AG04450 (cell line): ENCODE measurements at regions not wholly inside any gene's neighbourhood (a gene's known extent, or its start where the extent isn't known, plus 50 kb on each side); places are given as distances from the start of the nearest gene placed in this dataset.
A peak's percentile ranks its signal among the peaks of the same experiment; 100 is the strongest.
"Not testable (repeated sequence)": the region's sequence is repeated elsewhere in the genome, so short reads cannot be mapped to it uniquely, and the experiment has no call there.

ENCODE experiments used
- CTCF ChIA-PET: fragments of 300-600, 350-600 bp; formaldehyde crosslinking; extraction: SDS; loops from one replicate; lab custom pipeline; 2022; ENCODE audit warnings: antibody characterized with exemption, inconsistent platforms; lab: Charles Lee
- POLR2A ChIA-PET: fragments of 350-600 bp; formaldehyde crosslinking; extraction: SDS; loops from one replicate; lab custom pipeline; 2021; ENCODE audit warnings: antibody characterized with exemption, inconsistent platforms; lab: Yijun Ruan, JAX
- DNase-seq: peaks from one replicate; pipeline ENCODE4 v3.0.0-alpha.2; 2011; ENCODE audit warnings: low read depth, low spot score
- H3K27ac ChIP-seq: one replicate; pipeline ENCODE4 v1.5.1; 2012; ENCODE audit warnings: low read depth, low read length, control low read depth
- H3K27me3 ChIP-seq: one replicate; pipeline ENCODE4 v1.6.0; 2012; ENCODE audit warnings: low read length; ENCODE audit not compliant: control insufficient read depth, insufficient read depth
- H3K4me3 ChIP-seq: 2 replicates; pipeline ENCODE4 v1.5.1; 2011; ENCODE audit warnings: mild to moderate bottlenecking, low read depth, low read length, control low read depth
- H3K9me3 ChIP-seq: 2 replicates; pipeline ENCODE4 v1.5.1; 2012; ENCODE audit warnings: low read length; ENCODE audit not compliant: control insufficient read depth, insufficient read depth
- TF ChIP-seq, protein P1 (sequence below): IDR thresholded peaks from 2 replicates; pipeline ENCODE4 v1.5.1; 2011; ENCODE audit warnings: low read depth, low read length, control low read depth, inconsistent platforms

DNA sequence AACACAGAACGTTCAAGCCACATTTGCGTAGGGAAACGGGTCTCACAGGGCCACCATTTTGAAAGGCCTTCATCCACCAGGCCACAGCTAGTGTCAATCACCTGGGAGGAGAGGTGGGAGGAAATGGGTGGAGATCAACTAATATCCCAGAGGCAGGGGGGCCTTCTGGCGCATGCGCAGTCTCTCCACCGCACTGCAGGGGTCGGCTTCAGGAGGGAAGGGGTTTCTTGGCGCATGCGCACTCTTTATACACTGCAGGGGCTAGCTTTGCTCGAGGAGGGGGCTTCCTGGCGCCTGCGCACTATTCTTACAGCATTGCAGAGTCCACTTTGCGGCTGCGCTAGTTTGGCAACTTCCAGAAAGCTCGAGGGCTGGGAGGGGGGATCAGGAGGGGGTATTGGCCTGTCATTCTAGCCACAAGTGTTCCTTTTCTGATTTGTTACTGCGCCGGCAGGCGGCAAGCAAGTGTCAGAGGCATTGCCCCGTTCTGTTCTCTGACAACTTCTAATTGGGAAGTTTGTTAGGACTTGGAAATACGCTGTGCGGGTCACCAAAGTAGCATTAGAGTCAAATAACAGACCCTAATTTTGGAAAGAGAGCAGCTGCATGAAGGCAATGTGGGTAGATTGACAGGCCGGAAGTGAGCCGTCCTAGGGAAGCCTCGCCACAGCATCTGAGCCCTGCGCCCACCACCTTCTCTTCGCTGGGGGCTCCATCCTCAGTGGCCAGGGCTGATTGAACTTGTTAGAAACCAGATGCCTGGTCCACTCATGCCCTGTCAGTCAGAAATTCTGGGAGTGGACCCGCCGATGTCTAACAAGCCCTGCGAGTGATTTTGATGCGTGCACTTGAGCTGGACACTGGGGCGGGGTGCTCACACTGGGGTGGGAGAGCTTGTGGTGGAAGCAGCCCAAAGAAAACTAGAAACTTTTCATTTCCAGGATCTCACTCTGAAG, 173.5 kb upstream of the NDN start:
- Histone ChIP-seq H3K27ac (no peak overlapping the region), H3K9me3 (peaks cover 9% of the 10 kb centered on the region), H3K27me3 (no peaks in the 10 kb centered on the region), H3K4me3 (no peak overlapping the region)
- ChIA-PET POLR2A (no interaction called here), CTCF (interaction anchor here (1.4 kb wide), 1 partner anchor 219 kb away, joined by 3 read pairs; no protein-coding TSS in a partner anchor)
- TF ChIP-seq, protein P1, sequence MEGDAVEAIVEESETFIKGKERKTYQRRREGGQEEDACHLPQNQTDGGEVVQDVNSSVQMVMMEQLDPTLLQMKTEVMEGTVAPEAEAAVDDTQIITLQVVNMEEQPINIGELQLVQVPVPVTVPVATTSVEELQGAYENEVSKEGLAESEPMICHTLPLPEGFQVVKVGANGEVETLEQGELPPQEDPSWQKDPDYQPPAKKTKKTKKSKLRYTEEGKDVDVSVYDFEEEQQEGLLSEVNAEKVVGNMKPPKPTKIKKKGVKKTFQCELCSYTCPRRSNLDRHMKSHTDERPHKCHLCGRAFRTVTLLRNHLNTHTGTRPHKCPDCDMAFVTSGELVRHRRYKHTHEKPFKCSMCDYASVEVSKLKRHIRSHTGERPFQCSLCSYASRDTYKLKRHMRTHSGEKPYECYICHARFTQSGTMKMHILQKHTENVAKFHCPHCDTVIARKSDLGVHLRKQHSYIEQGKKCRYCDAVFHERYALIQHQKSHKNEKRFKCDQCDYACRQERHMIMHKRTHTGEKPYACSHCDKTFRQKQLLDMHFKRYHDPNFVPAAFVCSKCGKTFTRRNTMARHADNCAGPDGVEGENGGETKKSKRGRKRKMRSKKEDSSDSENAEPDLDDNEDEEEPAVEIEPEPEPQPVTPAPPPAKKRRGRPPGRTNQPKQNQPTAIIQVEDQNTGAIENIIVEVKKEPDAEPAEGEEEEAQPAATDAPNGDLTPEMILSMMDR: no peak
- no peak for DNase-seq

DNA sequence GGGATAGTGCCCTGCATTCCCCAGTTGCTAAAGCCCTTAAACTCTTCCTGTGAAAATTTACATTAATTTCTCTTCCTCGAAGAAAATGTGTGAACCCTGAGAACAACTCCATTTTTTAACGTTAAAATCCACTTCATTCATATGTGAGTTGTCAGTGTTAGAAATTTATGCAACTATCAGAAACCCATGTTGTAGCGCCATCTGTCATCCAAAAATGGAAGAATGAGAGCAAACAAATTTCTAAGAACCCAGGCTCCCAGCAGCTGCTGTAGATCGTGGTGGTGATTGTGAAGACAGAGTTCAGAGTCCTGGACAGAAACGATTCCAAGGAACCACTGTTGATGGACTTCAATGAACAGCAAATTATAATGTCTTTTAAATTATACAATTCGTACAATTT, 179.7 kb upstream of the NDN start:
- no peak for DNase-seq
- no peak overlapping the region for H3K27ac ChIP-seq
- CTCF ChIA-PET: no interaction called here
- peaks cover 4% of the 10 kb centered on the region for H3K9me3 ChIP-seq
- POLR2A ChIA-PET: no interaction called here
- TF ChIP-seq, protein P1: peak; percentile 36
- no peaks in the 10 kb centered on the region for H3K27me3 ChIP-seq
- no peak overlapping the region for H3K4me3 ChIP-seq

DNA sequence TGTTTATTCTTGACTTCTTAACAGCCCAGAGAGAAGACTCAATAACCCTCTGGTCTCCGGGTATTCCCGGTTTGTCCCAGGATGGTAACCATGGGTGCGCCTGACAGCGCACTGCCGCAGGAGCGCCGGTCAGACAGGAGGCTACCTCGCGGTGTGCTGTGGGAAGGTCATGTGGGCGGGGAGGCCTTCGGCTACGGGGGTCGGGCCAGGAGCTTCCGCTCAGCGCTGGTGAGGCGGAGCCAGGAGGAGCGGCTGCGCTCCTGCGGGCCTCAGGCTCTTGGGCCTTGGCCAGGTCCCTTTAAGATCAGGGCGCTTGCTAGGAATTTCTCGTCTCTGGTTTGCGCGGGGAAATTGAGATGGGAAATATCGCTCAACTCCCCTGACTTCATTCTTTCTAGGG, 182.3 kb upstream of the NDN start:
- no peak overlapping the region for H3K4me3 ChIP-seq
- H3K27ac ChIP-seq: no peak overlapping the region
- POLR2A ChIA-PET: no interaction called here
- CTCF ChIA-PET: no interaction called here
- H3K27me3 ChIP-seq: no peaks in the 10 kb centered on the region
- DNase-seq: no peak
- H3K9me3 ChIP-seq: peaks cover 9% of the 10 kb centered on the region
- TF ChIP-seq, protein P1: no peak

DNA sequence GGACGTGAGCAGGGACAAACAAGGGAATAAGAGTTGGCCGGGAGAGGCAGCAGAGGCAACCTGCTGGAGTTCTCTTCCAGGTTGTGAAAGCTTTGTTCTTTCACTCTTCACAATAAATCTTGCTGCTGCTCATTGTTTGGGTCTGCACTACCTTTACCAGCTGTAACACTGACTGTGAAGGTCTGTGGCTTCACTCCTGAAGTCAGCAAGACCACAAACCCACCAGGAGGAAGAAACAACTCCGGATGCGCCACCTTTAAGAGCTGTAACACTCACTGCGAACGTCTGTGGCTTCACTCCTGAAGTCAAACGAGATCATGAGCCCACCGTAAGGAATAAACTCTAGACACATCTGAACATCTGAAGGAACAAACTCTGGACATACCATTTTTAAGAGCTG, 186.5 kb upstream of the NDN start:
- H3K4me3 ChIP-seq, POLR2A ChIA-PET, DNase-seq, H3K27ac ChIP-seq, CTCF ChIA-PET, H3K27me3 ChIP-seq: not testable (repeated sequence)
- H3K9me3 ChIP-seq: peaks cover 15% of the 10 kb centered on the region

DNA sequence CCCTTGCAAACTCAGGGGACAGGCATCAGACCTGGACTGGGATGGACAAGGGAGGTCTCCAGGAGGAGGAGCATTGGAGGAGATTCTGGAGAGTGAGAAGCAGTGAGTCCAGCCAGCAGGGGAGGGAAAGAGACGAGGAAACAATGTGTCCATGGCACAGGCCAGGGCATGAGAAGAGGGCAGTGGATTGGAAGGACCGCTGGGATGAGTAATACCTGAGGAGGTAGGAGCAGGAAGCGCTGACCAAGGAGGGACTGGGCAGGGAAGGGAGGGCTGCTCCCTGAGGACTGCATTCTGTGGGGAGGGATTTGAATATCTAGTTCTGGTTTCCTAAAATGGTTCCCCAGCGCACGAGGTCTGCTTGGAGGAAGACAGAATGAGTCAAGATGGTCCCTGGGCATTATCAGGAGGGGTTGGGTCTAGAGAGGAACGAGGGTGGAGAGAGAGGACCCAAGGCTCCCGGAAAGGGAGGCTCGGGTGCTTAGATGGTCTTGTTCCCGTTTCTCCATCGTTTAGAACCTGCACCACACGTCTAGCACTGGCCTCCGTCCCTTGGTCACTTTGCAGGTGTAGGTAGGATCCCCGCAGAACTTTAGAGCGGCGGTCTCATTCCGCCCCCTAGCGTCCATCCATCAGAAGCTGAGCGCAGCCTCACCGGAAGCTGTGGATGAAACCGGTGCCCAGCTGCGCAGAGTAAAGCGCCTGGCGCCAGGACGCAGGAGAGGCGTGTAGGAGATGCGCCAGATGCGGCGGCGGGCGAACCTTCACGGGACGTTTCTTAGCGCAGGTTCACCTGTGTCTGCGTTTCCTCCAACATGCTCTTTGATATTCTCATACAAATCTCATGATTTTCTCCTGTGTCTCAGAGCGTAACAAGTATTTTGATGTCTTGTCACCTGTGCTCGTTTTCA, 190.7 kb upstream of the NDN start:
- no peak for DNase-seq

More for the DNA sequence above, 190.7 kb upstream of the NDN start:
- Histone ChIP-seq H3K9me3 (peaks cover 11% of the 10 kb centered on the region), H3K27me3 (no peaks in the 10 kb centered on the region), H3K27ac (no peak overlapping the region), H3K4me3 (no peak overlapping the region)
- CTCF ChIA-PET: interaction anchor here (0.6 to 1.0 kb wide), 3 partner anchors 203 to 380 kb away, joined by 3 to 4 read pairs (median 4); no protein-coding TSS in a partner anchor
- POLR2A ChIA-PET: no interaction called here
- TF ChIP-seq, protein P1: peak; percentile 40
